A549 (cell line): ENCODE measurements at regions not wholly inside any gene's neighbourhood (a gene's known extent, or its start where the extent isn't known, plus 50 kb on each side); places are given as distances from the start of the nearest gene placed in this dataset.

ENCODE experiments used
- ATAC-seq, 2 experiments: fragments of 200-7000 bp in 1 of 2; fragments of >200 bp in 1 of 2; cut with Nextera tagmentation in 1 of 2; cut with Tn5 transposase in 1 of 2; 3 replicates each; pipeline versions ENCODE4 v1.8.0 to v1.9.1; 2018 to 2020; ENCODE audit warnings: mild to moderate bottlenecking in 1 of 2, moderate library complexity in 1 of 2
- CTCF ChIA-PET: fragments of 300-600 bp; sonication (Branson Sonifier 250); formaldehyde crosslinking; extraction: SDS; loops from one replicate; lab custom pipeline; 2021; ENCODE audit warnings: antibody characterized with exemption, inconsistent platforms; lab: Yijun Ruan, JAX
- POLR2A ChIA-PET: fragments of 350-600 bp; formaldehyde crosslinking; extraction: SDS; loops from one replicate; lab custom pipeline; 2021; ENCODE audit warnings: antibody characterized with exemption, inconsistent platforms; lab: Yijun Ruan, JAX
- DNase-seq, 2 experiments: peaks; one replicate each; pipeline versions ENCODE4 v3.0.0 to v3.0.0-alpha.2; 2011 to 2016; ENCODE audit warnings: low read depth in 1 of 2, low spot score in 1 of 2
- FAIRE-seq: peaks from 2 replicates; lab custom pipeline; 2011; peaks lifted over from hg19 to GRCh38; lab: Jason Lieb, UNC
- H3K27ac ChIP-seq, 2 experiments: fragments of >200 bp; sonication (Bioruptor Twin); formaldehyde crosslinking; 3 replicates each; pipeline ENCODE4 v1.5.1; 2016 to 2017
- H3K4me1 ChIP-seq: fragments of >200 bp; sonication (Bioruptor Twin); formaldehyde crosslinking; 3 replicates; pipeline ENCODE4 v1.6.1; 2016
- H3K4me2 ChIP-seq: fragments of >200 bp; sonication (Bioruptor Twin); formaldehyde crosslinking; 3 replicates; pipeline ENCODE4 v1.6.1; 2016
- H3K4me3 ChIP-seq: fragments of >200 bp; sonication (Bioruptor Twin); formaldehyde crosslinking; 3 replicates; pipeline ENCODE4 v1.5.1; 2016
- H3K9me3 ChIP-seq: fragments of >200 bp; sonication (Bioruptor Twin); formaldehyde crosslinking; 3 replicates; pipeline ENCODE4 v1.6.1; 2016
- CBX2 ChIP-seq: fragments of 200-600 bp; sonication (generic); IDR thresholded peaks from 2 replicates; pipeline ENCODE4 v1.6.1; 2016; ENCODE audit warnings: low read depth, mild to moderate bottlenecking, borderline replicate concordance
- EHF ChIP-seq: fragments of 250-450 bp; sonication (Bioruptor Pico); IDR thresholded peaks from 2 replicates; pipeline ENCODE4 v1.5.0; 2020; ENCODE audit warnings: mild to moderate bottlenecking
- EHMT2 ChIP-seq: fragments of 200-600 bp; sonication (generic); IDR thresholded peaks from 2 replicates; pipeline ENCODE4 v1.6.1; 2016; ENCODE audit warnings: antibody characterized with exemption, low read depth, mild to moderate bottlenecking, moderate library complexity
- FOSL2 ChIP-seq, 2 experiments: fragments of 450-650 bp in 1 of 2; fragments of >200 bp in 1 of 2; sonication (Bioruptor Twin) in 1 of 2; formaldehyde crosslinking; IDR thresholded peaks; 2 replicates each; pipeline versions ENCODE4 v1.5.0 to v1.6.1; 2016 to 2020; ENCODE audit warnings: mild to moderate bottlenecking in 1 of 2, moderate library complexity in 1 of 2
- FOXS1 ChIP-seq: fragments of 250-450 bp; sonication (Bioruptor Pico); IDR thresholded peaks from 2 replicates; pipeline ENCODE4 v1.5.0; 2020; ENCODE audit warnings: mild to moderate bottlenecking, moderate library complexity
- GATA3 ChIP-seq: IDR thresholded peaks from 2 replicates; pipeline ENCODE4 v1.6.1; 2012; ENCODE audit warnings: borderline replicate concordance
- HOXA7 ChIP-seq: fragments of 250-450 bp; sonication (Bioruptor Pico); IDR thresholded peaks from 2 replicates; pipeline ENCODE4 v1.5.0; 2020; ENCODE audit warnings: mild to moderate bottlenecking, moderate library complexity
- HOXB13 ChIP-seq: fragments of 250-450 bp; sonication (Bioruptor Pico); IDR thresholded peaks from 2 replicates; pipeline ENCODE4 v1.5.0; 2020; ENCODE audit warnings: low read depth, mild to moderate bottlenecking, moderate library complexity
- HOXB5 ChIP-seq: fragments of 250-450 bp; sonication (Bioruptor Pico); IDR thresholded peaks from 2 replicates; pipeline ENCODE4 v1.5.0; 2020; ENCODE audit warnings: mild to moderate bottlenecking, moderate library complexity
- KDM5A ChIP-seq: fragments of 200-600 bp; sonication (generic); IDR thresholded peaks from 2 replicates; pipeline ENCODE4 v1.6.1; 2016; ENCODE audit warnings: antibody characterized with exemption, mild to moderate bottlenecking
- RAD21 ChIP-seq, 2 experiments: fragments of >200 bp in 1 of 2; sonication (Bioruptor Twin) in 1 of 2; formaldehyde crosslinking in 1 of 2; IDR thresholded peaks in 1 of 2; conservative IDR thresholded peaks in 1 of 2; 2 replicates in 1 of 2; 3 replicates in 1 of 2; pipeline ENCODE4 v1.6.1; 2012 to 2018; ENCODE audit warnings: inconsistent platforms in 1 of 2
- RCOR1 ChIP-seq: fragments of 150-350 bp; IDR thresholded peaks from 2 replicates; pipeline ENCODE4 v1.6.1; 2014; ENCODE audit warnings: antibody characterized with exemption, low read length, low read depth
- ZSCAN20 ChIP-seq: fragments of 250-450 bp; sonication (Bioruptor Pico); IDR thresholded peaks from 2 replicates; pipeline ENCODE4 v1.8.0; 2022; ENCODE audit warnings: mild to moderate bottlenecking, moderate library complexity
- WGBS: methylation state at CpG from one replicate; pipeline ENCODE4 v1.1.6; 2017; ENCODE audit errors: missing lambda C conversion rate; 5-methylcytosine and 5-hydroxymethylcytosine counted together
- TF ChIP-seq, protein P1 (sequence below): fragments of 250-450 bp; sonication (Bioruptor Pico); IDR thresholded peaks from 2 replicates; pipeline ENCODE4 v1.5.0; 2020; ENCODE audit warnings: low read depth, mild to moderate bottlenecking, moderate library complexity

DNA sequence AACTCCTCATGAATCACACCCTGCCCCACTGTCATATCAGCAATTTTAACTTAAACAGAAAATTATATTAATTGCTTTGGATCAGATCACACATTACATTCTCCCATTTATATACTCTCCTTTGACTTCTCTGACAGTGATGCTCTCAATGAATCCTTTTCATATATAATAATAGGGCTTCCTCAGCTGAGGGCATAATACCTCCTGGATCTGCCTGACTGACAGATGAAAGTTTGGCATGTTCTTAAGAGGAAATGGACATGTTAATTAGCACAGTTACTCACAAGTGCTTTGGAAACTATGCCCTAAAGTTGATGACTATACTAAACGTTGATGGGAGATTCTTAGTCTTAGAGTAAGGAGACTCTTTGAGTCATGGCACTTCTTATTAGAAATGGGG, 478.2 kb upstream of the LRRN3 start:
- Histone ChIP-seq H3K4me3 (no peak overlapping the region), H3K4me2 (no peak overlapping the region), H3K9me3 (no peaks in the 10 kb centered on the region), H3K27ac (no peak overlapping the region), H3K4me1 (no peaks in the 10 kb centered on the region)
- no peak for FAIRE-seq
- TF ChIP-seq HOXB13 (no peak), KDM5A (no peak), EHMT2 (no peak), HOXB5 (CRISPR knock-in tag) (no peak), EHF (CRISPR knock-in tag) (no peak), RAD21 (conservative IDR thresholded peaks at IDR 0.05 in 1 of 2, IDR thresholded peaks at IDR 0.05 in 1 of 2) (no peak), HOXA7 (CRISPR knock-in tag) (no peak), FOXS1 (CRISPR knock-in tag) (no peak), GATA3 (no peak), RCOR1 (no peak), CBX2 (no peak), FOSL2 (IDR thresholded peaks at IDR 0.05) (no peak), FOSL2 (CRISPR knock-in tag; IDR thresholded peaks at IDR 0.05) (no peak), ZSCAN20 (CRISPR knock-in tag) (no peak)
- TF ChIP-seq, protein P1, sequence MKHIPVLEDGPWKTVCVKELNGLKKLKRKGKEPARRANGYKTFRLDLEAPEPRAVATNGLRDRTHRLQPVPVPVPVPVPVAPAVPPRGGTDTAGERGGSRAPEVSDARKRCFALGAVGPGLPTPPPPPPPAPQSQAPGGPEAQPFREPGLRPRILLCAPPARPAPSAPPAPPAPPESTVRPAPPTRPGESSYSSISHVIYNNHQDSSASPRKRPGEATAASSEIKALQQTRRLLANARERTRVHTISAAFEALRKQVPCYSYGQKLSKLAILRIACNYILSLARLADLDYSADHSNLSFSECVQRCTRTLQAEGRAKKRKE (CRISPR knock-in tag): no peak
- CTCF ChIA-PET: no interaction called here
- no peak for ATAC-seq
- DNase-seq: no peak
- POLR2A ChIA-PET: no interaction called here
- 4% methylated on average over 1 of the region's 1 CpG for WGBS
